Activated T-helper 17 cell treated with anti-CD3 and anti-CD28 coated beads, Interleukin-2, amount 50 U/mL, for 72 hours (primary cell): ENCODE measurements at regions not wholly inside any gene's neighbourhood (a gene's known extent, or its start where the extent isn't known, plus 50 kb on each side); places are given as distances from the start of the nearest gene placed in this dataset.

Experiments used
- ATAC-seq: fragments of 150-1000 bp; cut with Tn5 transposase; replicated peaks from 2 replicates; pipeline ENCODE4 v1.10.0; 2021; ENCODE audit warnings: mild to moderate bottlenecking, moderate library complexity
- H3K27ac Mint-ChIP-seq: one replicate; pipeline ENCODE4 v1.8.0; 2022; ENCODE audit warnings: mixed read lengths
- H3K27me3 Mint-ChIP-seq: one replicate; pipeline ENCODE4 v1.8.0; 2022; ENCODE audit warnings: mixed read lengths
- H3K36me3 Mint-ChIP-seq: one replicate; pipeline ENCODE4 v1.8.0; 2022; ENCODE audit warnings: low read depth, mild to moderate bottlenecking, mixed read lengths
- H3K4me1 Mint-ChIP-seq: one replicate; pipeline ENCODE4 v1.8.0; 2022; ENCODE audit warnings: mixed read lengths
- H3K4me3 Mint-ChIP-seq: one replicate; pipeline ENCODE4 v1.8.0; 2022; ENCODE audit warnings: mild to moderate bottlenecking, mixed read lengths
- H3K9me3 Mint-ChIP-seq: one replicate; pipeline ENCODE4 v1.8.0; 2022; ENCODE audit warnings: mixed read lengths

GRCh38 chr2:155690785-155691184 is 641.7 kb downstream of the NR4A2 start:
- no peak for ATAC-seq
- Mint-ChIP-seq H3K9me3 (no peaks in the 10 kb centered on the region), H3K27ac (no peak overlapping the region), H3K4me1 (no peaks in the 10 kb centered on the region), H3K27me3 (no peaks in the 10 kb centered on the region), H3K36me3 (no peaks in the 10 kb centered on the region), H3K4me3 (no peak overlapping the region)

GRCh38 chr2:155689791-155690190 is 642.7 kb downstream of the NR4A2 start:
- Mint-ChIP-seq H3K27ac (no peak overlapping the region), H3K36me3 (no peaks in the 10 kb centered on the region), H3K27me3 (no peaks in the 10 kb centered on the region), H3K4me1 (no peaks in the 10 kb centered on the region), H3K9me3 (no peaks in the 10 kb centered on the region), H3K4me3 (no peak overlapping the region)
- ATAC-seq: no peak

GRCh38 chr2:155687181-155687580 is 645.3 kb downstream of the NR4A2 start:
- Mint-ChIP-seq H3K27me3 (no peaks in the 10 kb centered on the region), H3K36me3 (no peaks in the 10 kb centered on the region), H3K4me3 (no peak overlapping the region), H3K4me1 (no peaks in the 10 kb centered on the region), H3K9me3 (no peaks in the 10 kb centered on the region), H3K27ac (no peak overlapping the region)
- no peak for ATAC-seq

GRCh38 chr2:155679647-155680046 is 652.9 kb downstream of the NR4A2 start:
- Mint-ChIP-seq H3K4me3 (no peak overlapping the region), H3K9me3 (peaks cover 7% of the 10 kb centered on the region), H3K4me1 (no peaks in the 10 kb centered on the region), H3K36me3 (no peaks in the 10 kb centered on the region), H3K27ac (no peak overlapping the region), H3K27me3 (no peaks in the 10 kb centered on the region)
- ATAC-seq: no peak

- H3K27ac Mint-ChIP-seq: no peak overlapping the region
- H3K4me3 Mint-ChIP-seq: no peak overlapping the region
- ATAC-seq: no peak
Measured at GRCh38 chr2:155675920-155676319, 656.6 kb downstream of the NR4A2 start.

GRCh38 chr2:155665704-155666103 is 666.8 kb downstream of the NR4A2 start:
- no peak overlapping the region for H3K4me3 Mint-ChIP-seq
- ATAC-seq: no peak
- H3K4me1 Mint-ChIP-seq: no peaks in the 10 kb centered on the region
- H3K27me3 Mint-ChIP-seq: no peaks in the 10 kb centered on the region
- no peak overlapping the region for H3K27ac Mint-ChIP-seq
- H3K9me3 Mint-ChIP-seq: peaks cover 3% of the 10 kb centered on the region
- no peaks in the 10 kb centered on the region for H3K36me3 Mint-ChIP-seq

More at GRCh38 chr2:155675920-155676319, 656.6 kb downstream of the NR4A2 start:
- H3K9me3 Mint-ChIP-seq: peaks cover 11% of the 10 kb centered on the region
- no peaks in the 10 kb centered on the region for H3K27me3 Mint-ChIP-seq
- H3K4me1 Mint-ChIP-seq: no peaks in the 10 kb centered on the region
- no peaks in the 10 kb centered on the region for H3K36me3 Mint-ChIP-seq

- ATAC-seq: no peak
- no peak overlapping the region for H3K27ac Mint-ChIP-seq
- no peak overlapping the region for H3K4me3 Mint-ChIP-seq
- no peaks in the 10 kb centered on the region for H3K36me3 Mint-ChIP-seq
- H3K27me3 Mint-ChIP-seq: no peaks in the 10 kb centered on the region
- H3K4me1 Mint-ChIP-seq: no peaks in the 10 kb centered on the region
- H3K9me3 Mint-ChIP-seq: peaks cover 3% of the 10 kb centered on the region
Measured at GRCh38 chr2:155663265-155663664, 669.3 kb downstream of the NR4A2 start.

- H3K9me3 Mint-ChIP-seq: peaks cover 3% of the 10 kb centered on the region
- H3K4me3 Mint-ChIP-seq: no peak overlapping the region
- H3K27ac Mint-ChIP-seq: no peak overlapping the region
- H3K4me1 Mint-ChIP-seq: no peaks in the 10 kb centered on the region
- no peak for ATAC-seq
- no peaks in the 10 kb centered on the region for H3K27me3 Mint-ChIP-seq
- H3K36me3 Mint-ChIP-seq: no peaks in the 10 kb centered on the region
Measured at GRCh38 chr2:155662224-155662623, 670.3 kb downstream of the NR4A2 start.

- Mint-ChIP-seq H3K4me1 (no peaks in the 10 kb centered on the region), H3K27me3 (no peaks in the 10 kb centered on the region), H3K27ac (no peak overlapping the region), H3K36me3 (no peaks in the 10 kb centered on the region), H3K4me3 (no peak overlapping the region), H3K9me3 (no peaks in the 10 kb centered on the region)
- no peak for ATAC-seq
Measured at GRCh38 chr2:155653176-155653575, 679.3 kb downstream of the NR4A2 start.

GRCh38 chr2:155651851-155652250 is 680.7 kb downstream of the NR4A2 start:
- ATAC-seq: no peak
- no peaks in the 10 kb centered on the region for H3K36me3 Mint-ChIP-seq
- H3K9me3 Mint-ChIP-seq: no peaks in the 10 kb centered on the region
- no peak overlapping the region for H3K27ac Mint-ChIP-seq
- no peak overlapping the region for H3K4me3 Mint-ChIP-seq
- H3K27me3 Mint-ChIP-seq: no peaks in the 10 kb centered on the region
- no peaks in the 10 kb centered on the region for H3K4me1 Mint-ChIP-seq

GRCh38 chr2:155645791-155646190 is 686.7 kb downstream of the NR4A2 start:
- no peak overlapping the region for H3K27ac Mint-ChIP-seq
- H3K27me3 Mint-ChIP-seq: no peaks in the 10 kb centered on the region
- H3K9me3 Mint-ChIP-seq: no peaks in the 10 kb centered on the region
- no peak overlapping the region for H3K4me3 Mint-ChIP-seq
- no peaks in the 10 kb centered on the region for H3K36me3 Mint-ChIP-seq
- no peak for ATAC-seq
- no peaks in the 10 kb centered on the region for H3K4me1 Mint-ChIP-seq

GRCh38 chr2:155643056-155643775 is 689.3 kb downstream of the NR4A2 start:
- Mint-ChIP-seq H3K36me3 (no peaks in the 10 kb centered on the region), H3K4me3 (no peak overlapping the region), H3K4me1 (no peaks in the 10 kb centered on the region), H3K27me3 (no peaks in the 10 kb centered on the region), H3K27ac (no peak overlapping the region), H3K9me3 (no peaks in the 10 kb centered on the region)
- ATAC-seq: no peak

- no peak for ATAC-seq
- Mint-ChIP-seq H3K9me3 (no peaks in the 10 kb centered on the region), H3K36me3 (no peaks in the 10 kb centered on the region), H3K4me3 (no peak overlapping the region), H3K27me3 (no peaks in the 10 kb centered on the region), H3K27ac (no peak overlapping the region), H3K4me1 (no peaks in the 10 kb centered on the region)
Measured at GRCh38 chr2:155633887-155634570, 698.5 kb downstream of the NR4A2 start.

- H3K4me3 Mint-ChIP-seq: no peak overlapping the region
Measured at GRCh38 chr2:155633060-155633839, 699.3 kb downstream of the NR4A2 start.

GRCh38 chr2:155630760-155631159 is 701.8 kb downstream of the NR4A2 start:
- no peaks in the 10 kb centered on the region for H3K27me3 Mint-ChIP-seq
- ATAC-seq: no peak
- no peaks in the 10 kb centered on the region for H3K9me3 Mint-ChIP-seq
- H3K27ac Mint-ChIP-seq: no peak overlapping the region
- H3K4me3 Mint-ChIP-seq: no peak overlapping the region
- no peaks in the 10 kb centered on the region for H3K36me3 Mint-ChIP-seq
- H3K4me1 Mint-ChIP-seq: no peaks in the 10 kb centered on the region

More at GRCh38 chr2:155633060-155633839, 699.3 kb downstream of the NR4A2 start:
- no peaks in the 10 kb centered on the region for H3K36me3 Mint-ChIP-seq
- no peaks in the 10 kb centered on the region for H3K4me1 Mint-ChIP-seq
- H3K27me3 Mint-ChIP-seq: no peaks in the 10 kb centered on the region
- H3K27ac Mint-ChIP-seq: no peak overlapping the region
- no peaks in the 10 kb centered on the region for H3K9me3 Mint-ChIP-seq
- no peak for ATAC-seq
